HG03378 (cell line): ENCODE measurements at regions not wholly inside any gene's neighbourhood (a gene's known extent, or its start where the extent isn't known, plus 50 kb on each side); places are given as distances from the start of the nearest gene placed in this dataset.
"Not testable (repeated sequence)": the region's sequence is repeated elsewhere in the genome, so short reads cannot be mapped to it uniquely, and the experiment has no call there.

Experiments
- ATAC-seq: cut with Tn5 transposase; IDR thresholded peaks from one replicate; pipeline ENCODE4 v1.9.1; 2021; ENCODE audit warnings: mild to moderate bottlenecking, moderate library complexity; ENCODE audit not compliant: unreplicated experiment

DNA sequence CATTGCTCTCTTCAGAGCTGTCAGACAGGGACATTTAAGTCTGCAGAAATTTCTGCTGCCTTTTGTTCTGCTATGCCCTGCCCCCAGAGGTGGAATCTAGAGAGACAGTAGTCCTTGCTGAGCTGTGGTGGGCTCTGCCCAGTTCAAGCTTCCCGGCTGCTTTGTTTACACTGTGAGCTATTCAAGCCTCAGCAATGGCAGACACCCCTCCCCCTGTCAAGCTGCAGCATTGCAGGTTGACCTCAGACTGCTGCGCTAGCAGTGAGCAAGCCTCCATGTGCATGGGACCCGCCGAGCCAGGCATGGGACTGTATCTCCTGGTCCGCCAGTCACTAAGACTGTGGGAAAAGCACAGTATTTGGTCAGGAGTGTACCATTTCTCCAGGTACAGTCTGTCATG lies 53.6 kb upstream of the MAPK10 start:
- ATAC-seq, result not testable (repeated sequence)

DNA sequence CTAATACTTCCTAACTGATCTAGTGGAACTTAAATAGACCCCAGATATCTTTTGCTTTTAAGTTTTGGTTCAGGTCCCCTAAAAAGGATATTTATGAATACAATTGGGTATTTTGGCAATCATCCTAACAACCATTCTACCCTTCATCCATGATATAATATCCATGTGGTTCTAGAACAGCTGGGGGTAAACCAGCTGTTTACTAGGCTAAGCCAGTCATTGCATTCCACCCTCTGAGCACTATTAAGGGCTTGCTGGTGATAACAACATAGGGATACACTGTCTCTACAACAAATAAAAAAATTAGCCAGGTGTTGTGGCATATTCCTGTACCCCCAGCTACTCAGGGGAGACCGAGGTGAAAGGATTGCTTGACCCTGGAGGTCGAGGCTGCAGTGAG lies 54.8 kb upstream of the MAPK10 start:
- no peak for ATAC-seq

DNA sequence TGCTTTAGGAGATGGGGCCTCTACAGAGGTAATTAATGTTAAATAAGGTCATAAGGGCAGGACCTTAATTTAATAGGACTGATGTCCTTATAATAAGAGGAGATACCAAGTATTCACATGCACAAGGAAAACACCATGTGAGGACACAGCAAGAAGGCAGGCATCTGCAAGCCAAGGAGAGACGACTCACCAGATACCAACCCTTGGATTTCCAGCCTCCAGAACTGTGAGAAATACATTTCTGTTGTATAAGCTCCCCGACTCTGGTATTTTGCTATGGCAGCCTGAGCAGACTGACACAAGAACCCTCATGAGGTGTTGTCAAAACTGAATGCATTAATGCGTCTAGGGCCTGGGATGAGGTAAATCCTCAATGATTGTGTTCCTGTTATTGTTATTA lies 56.2 kb upstream of the MAPK10 start:
- no peak for ATAC-seq

DNA sequence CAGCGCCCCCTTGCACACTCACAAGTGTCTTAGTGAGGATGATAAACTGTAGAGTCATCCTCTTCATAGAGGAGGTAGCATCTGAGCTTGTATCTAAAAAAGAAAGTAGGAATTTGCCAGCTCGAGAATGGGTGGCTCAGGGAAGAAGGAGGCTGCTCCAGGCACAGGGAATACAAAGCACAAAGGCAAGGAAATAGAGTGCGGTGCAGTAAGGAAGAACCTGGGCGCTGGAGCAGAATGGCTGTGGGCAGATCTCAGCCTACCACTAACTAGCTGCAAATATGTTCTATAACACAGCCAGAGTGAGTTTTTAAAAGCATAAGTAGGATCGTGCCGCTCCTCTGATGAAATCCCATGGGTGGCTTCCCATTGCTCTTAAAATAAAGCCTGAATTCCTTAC lies 61.6 kb upstream of the MAPK10 start:
- ATAC-seq, result no peak

DNA sequence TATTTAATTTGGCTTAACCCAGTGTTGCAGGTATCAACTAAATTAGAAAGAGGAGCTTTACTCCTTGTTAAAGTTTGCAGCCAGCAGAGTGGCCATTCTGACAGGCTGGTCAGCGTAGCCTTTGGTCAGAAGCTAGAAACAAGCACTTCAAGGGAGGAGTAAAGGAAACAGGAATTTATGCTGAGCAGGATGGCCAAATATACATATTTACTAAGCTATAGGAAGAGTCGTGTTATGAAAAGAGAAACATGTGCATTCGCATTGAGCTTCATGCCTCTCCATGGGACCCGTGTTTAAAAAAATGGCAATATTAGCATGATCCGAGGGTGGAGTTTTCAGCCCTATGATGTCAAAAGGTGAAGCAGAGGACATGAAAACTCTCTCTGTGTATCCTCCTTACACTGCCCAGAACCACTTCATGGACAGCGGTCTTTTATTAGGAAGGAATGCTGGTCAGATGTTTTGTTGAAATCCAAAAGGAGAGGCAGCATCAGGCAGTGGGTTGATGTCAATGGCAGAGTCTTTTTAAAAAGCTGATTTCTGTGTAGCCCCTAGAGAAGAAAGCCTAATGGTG lies 71.8 kb upstream of the MAPK10 start:
- ATAC-seq, result no peak

DNA sequence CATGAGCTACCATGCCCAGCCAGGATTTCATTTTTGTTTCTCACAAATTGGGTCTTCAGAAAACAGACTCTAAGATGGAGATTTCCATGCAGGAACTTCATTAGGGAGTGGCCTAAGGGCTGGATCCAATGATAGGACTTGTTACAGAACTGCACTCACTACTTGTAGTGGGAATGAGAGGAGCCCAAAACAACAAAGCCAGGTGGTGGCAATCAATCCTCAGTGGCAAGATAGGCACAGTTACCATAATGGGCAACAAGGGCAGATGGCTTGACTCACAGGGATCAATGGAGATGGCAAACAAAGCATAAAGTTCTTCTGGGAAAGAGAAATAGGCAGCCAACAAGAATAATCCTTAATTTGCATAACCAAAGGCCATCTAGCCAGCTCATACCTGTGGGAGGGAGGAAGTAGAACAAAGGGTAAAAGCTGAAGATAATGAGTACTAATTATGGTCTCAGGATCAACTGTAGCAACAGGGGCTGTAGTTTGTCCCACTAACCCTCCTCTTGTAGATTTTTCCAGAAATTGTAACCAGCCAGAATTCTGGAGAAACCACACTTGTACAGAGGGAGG lies 72.8 kb upstream of the MAPK10 start:
- ATAC-seq, result no peak

DNA sequence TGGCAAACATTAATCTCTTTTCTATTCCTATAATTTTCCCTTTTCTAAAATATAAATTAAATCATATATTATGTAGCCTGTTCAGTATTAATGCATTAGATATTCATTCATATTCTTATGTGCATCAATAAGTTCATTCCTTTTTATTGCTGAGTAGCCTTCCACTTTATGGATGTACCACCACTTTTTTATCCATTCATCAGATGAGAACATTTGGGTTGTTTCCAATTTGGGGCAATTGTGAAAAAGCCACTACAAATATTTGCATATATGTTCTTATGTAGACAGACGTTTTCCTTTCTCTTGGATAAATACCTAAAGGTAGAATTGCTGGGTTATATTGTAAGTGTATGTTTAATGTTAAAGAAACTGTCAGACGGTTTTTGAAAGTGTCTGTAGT lies 79.4 kb upstream of the MAPK10 start:
- ATAC-seq, result no peak

DNA sequence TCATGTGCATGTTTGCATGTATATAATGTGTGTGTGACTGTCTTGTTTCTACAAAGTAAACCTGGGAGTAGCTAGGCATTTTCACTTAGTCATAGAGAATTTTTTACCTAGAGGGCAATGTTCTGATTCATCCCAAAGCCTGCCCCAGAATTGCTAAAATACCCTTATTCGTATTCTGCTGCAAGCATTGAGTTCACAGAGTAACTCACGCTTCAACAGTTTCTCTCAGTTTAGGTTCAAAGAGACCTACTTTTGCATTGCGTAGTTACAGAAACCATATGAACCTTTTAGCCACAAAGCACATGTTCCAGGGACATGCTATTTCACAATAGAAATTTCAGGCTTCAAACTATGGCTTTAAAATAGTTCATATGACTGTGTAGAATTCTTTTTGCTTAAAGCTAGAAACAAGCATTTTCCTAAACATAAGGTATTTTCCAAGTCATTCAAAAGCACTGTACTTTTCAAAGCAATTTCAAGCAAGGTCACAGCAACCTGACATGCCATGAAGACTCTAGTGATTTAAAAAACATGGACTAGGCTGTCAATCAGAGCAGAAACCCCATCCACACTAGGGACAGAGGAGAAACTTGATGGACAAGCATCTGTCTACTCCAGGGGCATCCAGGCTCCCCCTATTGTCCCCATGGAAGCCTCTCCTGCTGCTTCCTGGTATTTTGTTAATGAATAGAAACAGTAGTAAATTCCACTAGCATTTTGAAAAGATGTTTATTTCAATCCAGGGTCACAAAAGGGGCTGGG lies 81.5 kb upstream of the MAPK10 start:
- ATAC-seq, result peak; percentile 75

DNA sequence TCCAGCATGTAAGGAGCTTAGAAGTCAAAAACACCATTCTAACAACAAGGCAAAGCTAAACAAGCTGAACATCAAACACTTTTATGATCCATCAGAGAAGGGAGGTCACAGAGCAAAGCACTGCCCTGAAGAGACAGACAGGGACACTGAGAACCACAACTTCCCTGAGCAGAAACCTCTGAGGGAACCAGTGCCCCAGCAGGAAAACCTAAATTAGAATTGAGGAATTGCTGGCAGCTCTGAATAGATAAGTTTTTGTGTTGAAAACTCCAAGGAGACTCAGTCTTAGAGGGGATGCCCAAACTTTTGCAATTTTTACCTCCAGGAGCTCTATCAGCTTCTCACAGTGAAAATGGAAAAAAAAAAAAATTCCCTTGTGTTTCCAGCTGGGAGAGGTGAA lies 83.0 kb upstream of the MAPK10 start:
- ATAC-seq, result no peak

DNA sequence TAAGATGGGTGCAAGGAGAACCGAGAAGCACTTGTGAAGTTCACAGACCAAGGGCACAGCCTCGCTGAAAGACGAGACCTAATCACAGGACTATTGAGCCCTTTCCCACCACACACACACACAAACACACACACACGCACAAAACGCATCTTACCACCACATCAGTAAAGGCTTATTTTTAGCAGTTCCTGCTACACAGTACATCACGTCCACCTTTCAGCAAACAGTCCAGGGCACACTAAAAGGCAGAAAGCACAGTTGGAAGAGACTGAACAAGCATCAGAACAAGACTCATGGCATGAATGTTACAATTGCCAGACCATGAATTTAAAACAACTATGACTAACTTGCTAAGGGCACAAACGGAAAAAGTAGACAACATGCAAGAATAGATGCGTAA lies 83.6 kb upstream of the MAPK10 start:
- no peak for ATAC-seq

DNA sequence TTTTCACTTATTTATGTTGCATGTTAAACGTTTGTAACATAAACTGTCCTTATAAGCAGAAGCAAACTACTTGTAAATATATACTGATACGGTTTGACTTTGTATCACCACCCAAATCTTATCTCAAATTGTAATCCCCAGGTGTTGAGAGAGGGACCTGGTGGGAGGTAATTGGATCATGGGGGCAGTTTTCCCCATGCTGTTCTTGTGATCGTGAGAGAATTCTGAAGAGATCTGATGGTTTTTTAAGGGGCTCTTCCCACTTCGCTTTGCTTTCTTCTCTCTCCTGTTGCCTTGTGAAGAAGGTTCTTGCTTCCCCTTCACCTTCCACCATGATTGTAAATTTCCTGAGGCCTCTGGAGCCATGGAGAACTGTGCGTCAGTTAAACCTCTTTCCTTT lies 87.1 kb upstream of the MAPK10 start:
- no peak for ATAC-seq

DNA sequence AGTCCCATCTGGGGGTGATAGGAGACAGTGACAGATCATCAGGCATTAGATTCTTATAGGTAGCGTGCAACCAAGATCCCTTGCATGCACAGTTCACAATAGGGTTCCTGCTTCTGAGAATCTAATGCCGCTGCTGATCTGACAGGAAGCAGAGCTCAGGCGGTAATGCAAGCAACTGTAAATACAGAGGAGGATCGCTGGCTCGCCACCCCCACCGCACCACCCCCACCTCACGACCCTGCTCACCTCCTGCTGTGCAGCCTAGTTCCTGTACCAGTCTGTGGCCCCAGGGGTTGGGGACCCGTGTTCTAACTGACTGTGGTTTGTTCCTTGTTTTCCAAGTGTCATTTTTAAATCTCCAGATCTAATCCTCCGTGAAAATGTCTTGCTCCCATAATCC lies 89.0 kb upstream of the MAPK10 start:
- no peak for ATAC-seq

DNA sequence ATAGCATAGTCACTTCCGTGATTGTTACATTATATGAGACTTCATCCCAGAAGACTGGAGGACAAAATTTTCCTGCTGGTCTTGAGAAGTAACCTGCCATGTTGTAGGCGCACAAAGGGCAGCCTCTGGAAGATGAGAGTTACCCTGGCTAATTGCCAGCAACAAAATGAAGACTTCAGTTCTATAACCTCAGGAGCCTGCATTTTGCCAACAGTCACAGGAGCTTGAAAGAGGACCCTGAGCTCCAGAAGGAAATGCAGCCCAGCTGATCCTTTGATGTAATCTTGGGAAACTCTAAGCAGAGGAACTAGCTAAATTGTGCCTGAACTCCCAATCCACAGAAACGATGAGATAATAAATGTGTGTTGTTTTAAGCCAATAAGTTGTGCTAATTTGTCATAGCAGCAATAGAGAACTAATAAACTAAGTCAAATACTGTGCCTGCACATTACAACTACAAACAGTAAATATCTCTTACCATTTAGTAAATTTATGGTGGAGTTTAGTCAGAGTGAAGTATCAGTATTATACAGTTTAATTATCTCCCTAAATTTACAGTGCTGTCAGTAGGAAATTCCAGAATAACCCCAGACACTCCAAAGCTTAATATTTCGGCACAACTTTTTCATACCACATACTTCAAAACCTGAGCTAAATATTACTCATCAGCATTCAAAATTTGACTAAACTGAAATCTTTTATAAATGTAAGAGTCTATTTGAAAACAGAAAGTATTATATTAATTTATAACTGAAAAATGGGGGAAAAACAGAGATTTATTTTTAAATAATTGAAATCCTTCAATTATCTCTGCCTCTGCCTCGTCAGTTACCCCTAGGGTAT lies 90.1 kb upstream of the MAPK10 start:
- no peak for ATAC-seq

DNA sequence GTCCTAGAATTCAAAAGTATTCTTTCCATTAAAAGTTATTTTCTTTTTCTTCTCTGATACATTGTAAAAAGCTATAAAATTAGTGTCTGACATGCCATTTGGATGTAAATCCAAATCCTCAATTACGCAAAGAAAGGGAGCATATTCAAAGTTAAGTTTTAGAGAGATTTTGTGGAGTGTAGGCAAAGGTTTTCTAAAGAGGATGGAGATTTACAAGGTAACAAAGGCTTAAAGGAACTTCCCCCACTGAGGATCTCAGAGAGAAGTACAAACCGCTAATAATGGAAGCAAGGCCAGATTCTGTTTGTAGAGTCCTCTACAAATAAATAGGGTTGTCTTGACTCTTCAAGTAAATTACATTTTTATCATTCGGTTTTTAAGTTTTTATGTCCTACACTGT lies 91.0 kb upstream of the MAPK10 start:
- ATAC-seq, result no peak

DNA sequence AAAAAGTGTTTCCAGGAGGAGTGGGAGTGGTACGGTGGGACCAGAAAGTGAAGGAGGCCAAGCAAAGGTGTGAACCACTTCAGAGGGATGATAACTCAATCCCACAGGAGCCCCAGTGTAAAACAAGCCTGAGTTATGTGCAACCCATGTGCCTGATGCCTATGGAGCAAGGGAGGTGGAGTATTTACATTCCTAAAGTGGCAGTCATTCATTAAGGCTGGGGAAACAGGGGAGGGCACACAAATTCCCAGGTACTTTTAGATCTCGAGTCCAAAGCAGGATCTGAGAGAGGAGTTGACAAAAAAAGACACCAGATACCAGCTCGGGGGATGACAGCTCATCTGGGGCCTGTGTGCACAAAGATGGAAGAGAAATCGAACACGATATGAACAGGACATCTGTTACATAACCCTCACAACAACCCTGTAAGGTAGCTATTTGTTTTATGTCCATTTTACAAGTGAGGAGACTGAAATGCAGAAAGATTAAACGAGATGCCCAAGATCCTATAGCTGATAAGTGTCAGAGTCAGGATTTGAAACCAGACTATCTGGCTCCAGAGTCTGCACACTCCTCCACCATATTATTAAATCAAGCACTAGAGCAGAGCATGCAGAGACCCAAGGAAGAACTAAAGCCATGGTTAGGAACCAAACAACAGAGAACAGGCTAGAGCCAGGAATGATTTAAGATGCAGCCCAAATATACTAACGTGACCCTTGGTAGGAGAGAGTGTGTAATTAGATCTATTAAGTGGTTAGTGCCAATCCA lies 91.9 kb upstream of the MAPK10 start:
- no peak for ATAC-seq

DNA sequence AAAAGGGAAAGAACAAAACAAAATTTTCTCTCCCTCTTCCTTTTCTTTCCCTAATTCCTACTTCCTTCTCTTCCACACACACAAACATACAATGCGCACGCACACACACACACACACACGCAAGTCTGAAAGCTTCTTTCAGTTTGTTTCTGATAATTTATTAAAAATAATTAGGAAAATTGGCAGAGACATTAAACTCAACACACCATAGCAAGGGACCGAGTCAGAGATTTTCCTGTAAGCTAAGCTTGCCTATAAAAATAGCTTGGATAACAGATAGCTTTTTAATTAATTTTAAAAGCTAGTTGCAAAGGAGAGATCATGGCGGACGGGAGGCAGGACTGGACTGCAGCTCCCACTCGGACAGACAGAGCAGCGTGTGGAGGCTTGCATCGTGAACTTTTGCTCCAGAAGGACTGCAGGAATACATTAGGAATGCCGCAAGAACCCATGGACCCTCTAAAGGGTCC lies 92.6 kb upstream of the MAPK10 start:
- no peak for ATAC-seq

DNA sequence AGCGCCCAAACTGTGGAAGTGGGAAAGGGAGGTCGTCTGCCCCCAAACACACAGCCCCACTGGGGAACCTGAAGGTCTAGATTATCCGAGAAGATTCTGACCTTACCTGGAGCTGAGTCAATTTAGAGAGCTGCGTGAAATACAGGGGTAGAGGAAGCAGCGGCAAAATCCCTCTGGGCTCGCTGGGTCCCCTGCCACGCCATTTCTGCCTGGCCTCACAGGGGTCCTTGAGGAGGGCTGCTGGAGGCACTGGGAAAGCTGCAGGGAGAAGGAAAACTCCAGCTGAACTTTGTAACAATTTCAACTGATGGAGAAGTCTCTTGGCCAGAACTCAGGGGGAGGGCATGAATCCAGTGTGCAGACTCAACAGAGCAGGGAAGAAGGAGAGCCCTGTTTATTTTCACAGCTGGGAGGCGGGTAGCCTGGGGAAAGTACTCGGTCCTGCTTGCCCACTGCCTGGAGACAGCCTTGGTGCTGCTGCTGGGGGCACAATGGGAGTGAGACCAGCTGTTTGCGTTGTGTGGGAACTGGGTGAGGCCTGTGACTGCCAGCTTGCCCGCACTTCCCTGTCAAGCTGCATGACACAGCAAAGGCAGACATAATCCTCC lies 93.2 kb upstream of the MAPK10 start:
- no peak for ATAC-seq

DNA sequence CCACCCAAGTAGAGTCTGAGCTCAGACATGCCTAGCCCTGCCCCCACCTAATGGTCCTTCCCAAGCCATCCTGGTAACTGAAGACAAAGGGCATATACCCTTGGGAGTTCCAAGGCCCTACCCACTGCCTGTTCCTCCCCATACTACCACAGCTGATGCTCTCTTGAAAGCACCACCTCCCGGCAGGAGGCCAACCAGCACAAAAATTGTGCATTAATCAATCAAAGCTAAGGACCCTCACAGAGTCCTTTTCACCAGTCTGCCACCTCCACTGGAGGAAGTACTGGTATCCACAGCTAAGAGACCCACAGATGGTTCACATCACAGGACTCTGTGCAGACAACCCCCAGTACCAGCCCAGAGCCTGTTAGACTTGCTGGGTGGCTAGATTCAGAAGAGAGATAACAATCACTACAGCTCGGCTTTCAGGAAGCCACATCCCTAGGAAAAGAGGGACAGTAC lies 93.8 kb upstream of the MAPK10 start:
- ATAC-seq, result not testable (repeated sequence)

DNA sequence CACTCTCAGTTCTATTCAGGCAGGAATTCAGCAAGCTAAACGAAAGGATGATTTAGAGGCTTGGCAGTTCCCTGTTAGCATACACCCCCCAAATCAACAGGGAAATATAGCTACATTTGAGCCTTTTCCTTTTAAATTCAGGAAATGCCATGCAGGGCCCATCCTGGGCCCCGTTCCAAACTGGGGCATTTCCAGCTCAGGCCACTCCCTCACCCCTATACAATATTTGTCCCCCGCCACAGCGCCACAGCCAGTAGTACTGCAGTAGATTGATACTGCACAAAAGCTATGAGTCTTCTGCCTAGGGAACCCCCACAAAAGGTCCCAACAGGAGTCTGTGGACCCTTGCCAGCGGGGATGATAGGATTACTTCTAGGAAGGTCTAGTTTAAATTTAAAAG lies 102.0 kb upstream of the MAPK10 start:
- no peak for ATAC-seq

DNA sequence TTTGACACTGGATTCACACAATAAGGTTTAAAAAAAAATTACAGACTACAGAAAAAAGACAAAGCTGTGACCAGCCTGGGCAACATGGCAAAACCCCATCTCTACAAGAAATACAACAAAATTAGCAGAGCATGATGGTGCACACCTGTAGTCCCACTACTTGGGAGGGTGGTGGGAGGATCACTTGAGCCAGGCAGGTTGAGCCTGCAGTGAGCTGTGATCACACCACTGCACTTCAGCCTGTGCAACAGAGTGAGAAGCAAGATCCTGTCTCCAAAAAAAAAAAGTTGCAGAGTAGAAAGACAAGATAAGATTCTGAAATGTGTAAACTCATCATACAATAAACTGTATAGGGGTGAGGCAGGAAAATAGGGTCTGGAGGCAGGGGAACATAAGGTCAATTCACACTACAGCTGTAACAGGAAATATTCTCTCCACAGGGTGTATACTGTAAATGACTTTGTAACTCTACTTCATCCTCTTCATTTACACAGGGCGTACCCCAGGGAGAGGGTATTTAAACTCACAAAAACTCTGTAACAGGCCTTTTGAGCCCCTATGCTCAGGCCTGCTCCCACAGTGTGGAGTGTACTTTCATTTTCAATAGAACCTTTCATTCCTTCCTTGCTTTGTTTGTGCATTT lies 112.6 kb upstream of the MAPK10 start:
- ATAC-seq, result no peak
